HEK293T (cell line): ENCODE measurements at regions not wholly inside any gene's neighbourhood (a gene's known extent, or its start where the extent isn't known, plus 50 kb on each side); places are given as distances from the start of the nearest gene placed in this dataset.

ENCODE experiments used
- ARNT ChIP-seq: fragments of 450-650 bp; IDR thresholded peaks from 2 replicates; pipeline ENCODE4 v1.6.1; 2017; ENCODE audit warnings: mild to moderate bottlenecking
- BHLHE40 ChIP-seq: fragments of 450-650 bp; IDR thresholded peaks from 2 replicates; pipeline ENCODE4 v1.6.1; 2016; ENCODE audit warnings: mild to moderate bottlenecking, moderate library complexity, borderline replicate concordance
- ELF4 ChIP-seq: fragments of 450-650 bp; IDR thresholded peaks from 2 replicates; pipeline ENCODE4 v1.6.1; 2017; ENCODE audit warnings: antibody characterized with exemption
- FOXA1 ChIP-seq: fragments of 450-650 bp; IDR thresholded peaks from 2 replicates; pipeline ENCODE4 v1.6.1; 2016; ENCODE audit warnings: mild to moderate bottlenecking
- FOXK2 ChIP-seq: fragments of 450-650 bp; IDR thresholded peaks from 2 replicates; pipeline ENCODE4 v1.6.1; 2016; ENCODE audit warnings: mild to moderate bottlenecking
- FOXM1 ChIP-seq: fragments of 450-650 bp; IDR thresholded peaks from 2 replicates; pipeline ENCODE4 v1.6.1; 2017; ENCODE audit warnings: mild to moderate bottlenecking, borderline replicate concordance
- HDGF ChIP-seq: fragments of 450-650 bp; IDR thresholded peaks from 2 replicates; pipeline ENCODE4 v1.6.1; 2017; ENCODE audit warnings: antibody characterized with exemption, borderline replicate concordance
- L3MBTL2 ChIP-seq: fragments of 450-650 bp; conservative IDR thresholded peaks from 2 replicates; pipeline ENCODE4 v1.6.1; 2016; ENCODE audit warnings: mild to moderate bottlenecking
- LEF1 ChIP-seq: fragments of 450-650 bp; IDR thresholded peaks from 2 replicates; pipeline ENCODE4 v1.6.1; 2017; ENCODE audit warnings: mild to moderate bottlenecking, borderline replicate concordance
- NFRKB ChIP-seq: fragments of 450-650 bp; IDR thresholded peaks from 2 replicates; pipeline ENCODE4 v1.6.1; 2016; ENCODE audit warnings: mild to moderate bottlenecking, moderate library complexity
- SP1 ChIP-seq: fragments of 450-650 bp; IDR thresholded peaks from 2 replicates; pipeline ENCODE4 v1.6.1; 2017
- SUZ12 ChIP-seq: fragments of 450-650 bp; IDR thresholded peaks from 2 replicates; pipeline ENCODE4 v1.6.1; 2016; ENCODE audit warnings: mild to moderate bottlenecking
- TARDBP ChIP-seq: fragments of 450-650 bp; IDR thresholded peaks from 2 replicates; pipeline ENCODE4 v1.6.1; 2016
- ZNF384 ChIP-seq: fragments of 450-650 bp; IDR thresholded peaks from 2 replicates; pipeline ENCODE4 v1.6.1; 2016

- no peak for TF ChIP-seq HDGF
- no peak for TF ChIP-seq ZNF384
- TF ChIP-seq FOXA1 = no peak
- TF ChIP-seq L3MBTL2 = no peak
- no peak for TF ChIP-seq FOXK2
- TF ChIP-seq SUZ12 = no peak
- no peak for TF ChIP-seq BHLHE40
- TF ChIP-seq ELF4 = no peak
- no peak for TF ChIP-seq SP1
- TF ChIP-seq LEF1 = no peak
- TF ChIP-seq NFRKB = no peak
- TF ChIP-seq ARNT = no peak
- no peak for TF ChIP-seq TARDBP
- no peak for TF ChIP-seq FOXM1
Observed at GRCh38 chr9:84445737-84446136, 105.2 kb upstream of the SLC28A3 start.
